ENCODE measurements at regions not wholly inside any gene's neighbourhood (a gene's known extent, or its start where the extent isn't known, plus 50 kb on each side); places are given as distances from the start of the nearest gene placed in this dataset.

GRCh38 chr9:115614326-115614999 is 496.5 kb upstream of the TNC start:
- H2BK12ac ChIP-seq (ENCODE audit: insufficient read length, low read depth, low read length): no peak overlapping the region
- H3K4me1 ChIP-seq (ENCODE audit: insufficient read depth, low read length): no peaks in the 10 kb centered on the region
- Mint-ChIP-seq H3K36me3 (ENCODE audit: insufficient read depth in 1 of 3, low read depth in 3 of 3) (no peaks in the 10 kb centered on the region; a peak in 1 of 7 replicates), H3K27me3 (ENCODE audit: low read depth) (peaks cover 6% of the 10 kb centered on the region), H3K4me3 (no peak overlapping the region), H3K27ac (no peak overlapping the region), H3K9me3 (no peaks in the 10 kb centered on the region; a peak in 1 of 5 replicates), H3K4me1 (no peaks in the 10 kb centered on the region)
- no peaks in the 10 kb centered on the region for H3K27me3 ChIP-seq (ENCODE audit: insufficient read depth, low read length)
- no peak overlapping the region for H3K23ac ChIP-seq (ENCODE audit: insufficient read length, low read depth, low read length)
- no peak overlapping the region for H4K91ac ChIP-seq (ENCODE audit: insufficient read length, low read depth, low read length)
- no peak overlapping the region for H3K4ac ChIP-seq (ENCODE audit: low read depth, low read length)
- no peaks in the 10 kb centered on the region for H3K9me3 ChIP-seq (ENCODE audit: control insufficient read depth, low read depth, low read length)
- no peak overlapping the region for H2BK5ac ChIP-seq (ENCODE audit: insufficient read length, low read length)
- H3K9ac ChIP-seq (ENCODE audit: extremely low read depth, insufficient read length, low read length): no peak overlapping the region
- H3K23me2 ChIP-seq (ENCODE audit: insufficient read length, low read depth, low read length, poor library complexity, severe bottlenecking): no peaks in the 10 kb centered on the region
- no peaks in the 10 kb centered on the region for H4K20me1 ChIP-seq (ENCODE audit: control insufficient read depth, insufficient read depth, insufficient read length)
- no peak overlapping the region for H4K8ac ChIP-seq (replicated peaks; ENCODE audit: insufficient read length, low read depth, low read length)
- no peak overlapping the region for H2BK15ac ChIP-seq (ENCODE audit: low read depth, low read length)
- H2BK20ac ChIP-seq (ENCODE audit: low read depth, low read length, poor library complexity, severe bottlenecking): no peak overlapping the region
- H3K79me2 ChIP-seq (ENCODE audit: insufficient read depth, low read length): no peaks in the 10 kb centered on the region
- H4K5ac ChIP-seq (ENCODE audit: insufficient read length, low read depth, low read length): no peak overlapping the region
- no peak overlapping the region for H2AFZ ChIP-seq (ENCODE audit: low read length)
- H3K18ac ChIP-seq (ENCODE audit: insufficient read length, low read depth, low read length): no peak overlapping the region
- H2AK5ac ChIP-seq (ENCODE audit: insufficient read length, low read length): no peak overlapping the region
- H3K4me2 ChIP-seq (ENCODE audit: insufficient read depth, insufficient read length, low read length): no peak overlapping the region
- no peaks in the 10 kb centered on the region for H3K79me1 ChIP-seq (ENCODE audit: insufficient read depth, low read depth, low read length, poor library complexity, severe bottlenecking)
- no peak overlapping the region for H2BK120ac ChIP-seq (ENCODE audit: low read depth, low read length, poor library complexity, severe bottlenecking)
- no peak overlapping the region for H3T11ph ChIP-seq (ENCODE audit: low read length)
- H3K14ac ChIP-seq (ENCODE audit: insufficient read depth, low read length): no peak overlapping the region
- no peak overlapping the region for H3K56ac ChIP-seq (ENCODE audit: insufficient read length, low read depth, low read length)
- TF ChIP-seq CTCF (conservative IDR thresholded peaks at IDR 0.05): no peak
- WGBS (ENCODE audit: extremely low coverage, insufficient read length, low lambda C conversion rate): no CpG with 5 or more reads among the region's 4 CpGs
- H3K27ac ChIP-seq (ENCODE audit: insufficient read length, low read depth, low read length): no peak overlapping the region
- no peak for DNase-seq
